Fibroblast of lung (primary cell): ENCODE measurements at regions not wholly inside any gene's neighbourhood (a gene's known extent, or its start where the extent isn't known, plus 50 kb on each side); places are given as distances from the start of the nearest gene placed in this dataset.

Experiments
- CTCF ChIP-seq, 2 donors: IDR thresholded peaks in 1 of 2; conservative IDR thresholded peaks in 1 of 2; 1 replicate in 1 of 2; 2 replicates in 1 of 2; pipeline ENCODE4 v1.5.1; 2011 to 2012; ENCODE audit warnings: low read length in 2 of 2, control low read depth in 1 of 2, inconsistent platforms in 1 of 2, low read depth in 1 of 2, mild to moderate bottlenecking in 1 of 2
- EZH2 ChIP-seq: IDR thresholded peaks from 2 replicates; pipeline ENCODE4 v1.5.1; 2012; ENCODE audit warnings: low read length, control low read depth, mild to moderate bottlenecking; ENCODE audit errors: missing control alignments

DNA sequence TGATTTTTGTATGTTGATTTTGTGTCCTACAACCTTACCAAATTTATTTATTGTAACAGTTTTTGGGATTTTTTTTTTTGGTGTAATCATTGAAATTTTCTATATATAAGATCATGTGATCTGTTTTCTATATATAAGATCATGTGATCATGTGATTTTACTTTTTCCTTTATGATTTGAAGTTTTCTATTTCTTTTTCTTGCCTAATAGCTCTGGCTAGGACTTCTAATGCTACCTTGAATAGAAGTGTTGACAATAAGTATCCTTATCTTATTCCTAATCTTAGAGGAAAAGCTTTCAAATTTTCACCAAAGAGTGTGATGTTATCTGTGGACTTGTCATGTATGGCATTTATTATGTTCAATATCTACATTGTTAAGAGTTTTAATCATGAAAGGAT lies 69.7 kb downstream of the TNFAIP3 start:
- no peak for TF ChIP-seq EZH2
- no peak for TF ChIP-seq CTCF (conservative IDR thresholded peaks at IDR 0.05 in 1 of 2, IDR thresholded peaks at IDR 0.05 in 1 of 2; ENCODE audit: low read depth in 1 of 2, low read length in 2 of 2)
